GM21360 (cell line): ENCODE measurements at regions not wholly inside any gene's neighbourhood (a gene's known extent, or its start where the extent isn't known, plus 50 kb on each side); places are given as distances from the start of the nearest gene placed in this dataset.

Source experiments
- ATAC-seq: cut with Tn5 transposase; IDR thresholded peaks from one replicate; pipeline ENCODE4 v1.9.1; 2021; ENCODE audit warnings: mild to moderate bottlenecking, moderate library complexity; ENCODE audit not compliant: unreplicated experiment

GRCh38 chr4:35237924-35238323, 1006.4 kb downstream of the ARAP2 start:
- ATAC-seq = no peak

DNA sequence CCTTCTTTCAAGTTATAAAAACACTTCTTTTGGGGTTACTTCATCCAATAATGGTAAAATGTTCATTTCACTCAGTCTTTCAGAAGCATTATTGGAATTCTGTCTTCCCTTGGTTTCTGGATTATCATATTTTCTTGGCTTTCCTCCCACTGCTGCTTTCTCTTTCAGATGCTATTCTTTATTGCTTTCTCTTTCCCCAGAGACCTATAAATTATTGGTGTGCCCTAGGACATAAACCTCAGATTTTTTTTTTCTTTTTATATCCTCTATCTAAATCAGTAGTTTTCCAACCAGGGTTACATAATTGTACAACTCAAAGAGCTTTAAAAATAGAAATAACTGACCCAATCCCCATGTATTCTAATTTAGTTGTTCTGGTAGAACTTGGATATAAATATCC, 1005.5 kb downstream of the ARAP2 start:
- ATAC-seq = no peak

DNA sequence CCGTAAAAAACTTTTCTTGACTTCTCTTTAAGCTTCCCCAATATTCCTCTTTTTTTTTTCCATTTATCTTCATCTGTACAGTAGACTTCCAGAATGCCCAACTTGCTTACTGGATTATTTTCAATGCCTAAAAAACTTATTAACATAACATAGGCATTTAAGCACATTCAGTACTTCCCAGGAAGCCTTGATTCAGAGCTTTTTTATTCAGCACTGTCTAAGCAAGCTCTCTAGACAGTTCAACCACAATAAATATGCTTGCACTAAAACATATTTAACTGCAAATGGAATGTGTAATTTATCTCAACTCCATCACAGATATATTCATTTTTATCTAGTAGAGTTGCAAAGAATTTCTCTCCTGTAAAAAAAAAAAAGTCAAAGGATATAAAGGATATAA, 997.8 kb downstream of the ARAP2 start:
- ATAC-seq = no peak

DNA sequence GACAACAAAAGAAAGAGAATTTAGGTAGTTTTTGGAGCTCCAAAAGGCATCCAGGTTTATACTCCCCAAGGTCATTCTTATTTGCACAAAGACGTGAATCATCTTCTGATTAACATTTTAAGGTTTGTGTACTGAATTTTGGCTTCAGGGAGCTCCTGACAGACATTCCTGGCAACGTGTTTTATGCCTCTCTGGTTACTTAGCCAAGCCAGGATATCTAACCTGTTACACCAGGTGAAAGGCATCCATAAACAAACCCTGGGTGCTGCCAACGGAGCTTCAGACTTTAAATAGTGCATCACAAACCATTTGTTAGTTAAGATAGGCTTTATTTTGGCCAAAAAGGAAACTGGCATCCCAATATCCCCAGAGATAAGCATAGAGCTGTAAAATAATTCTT, 997.3 kb downstream of the ARAP2 start:
- ATAC-seq = no peak

GRCh38 chr4:35250331-35250730, 994.0 kb downstream of the ARAP2 start:
- ATAC-seq = no peak

DNA sequence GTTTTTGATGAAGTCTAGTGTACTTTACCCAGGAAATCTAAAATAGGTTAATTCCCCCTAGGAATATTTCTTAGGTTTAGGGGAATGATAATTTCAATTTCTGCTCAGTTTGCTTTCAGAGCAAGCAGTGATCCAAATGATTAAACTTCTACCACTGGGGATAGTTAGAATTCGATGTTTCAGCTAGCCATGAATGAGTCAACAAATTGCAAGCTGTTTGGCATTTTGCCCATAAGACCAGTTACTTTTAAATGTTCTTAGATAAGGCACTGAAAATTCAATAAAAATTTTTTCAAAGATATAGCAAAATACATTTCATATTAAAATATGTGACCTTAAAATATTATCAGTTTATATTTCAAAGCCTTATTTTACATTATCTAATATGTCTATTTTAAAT, 993.6 kb downstream of the ARAP2 start:
- ATAC-seq = no peak

DNA sequence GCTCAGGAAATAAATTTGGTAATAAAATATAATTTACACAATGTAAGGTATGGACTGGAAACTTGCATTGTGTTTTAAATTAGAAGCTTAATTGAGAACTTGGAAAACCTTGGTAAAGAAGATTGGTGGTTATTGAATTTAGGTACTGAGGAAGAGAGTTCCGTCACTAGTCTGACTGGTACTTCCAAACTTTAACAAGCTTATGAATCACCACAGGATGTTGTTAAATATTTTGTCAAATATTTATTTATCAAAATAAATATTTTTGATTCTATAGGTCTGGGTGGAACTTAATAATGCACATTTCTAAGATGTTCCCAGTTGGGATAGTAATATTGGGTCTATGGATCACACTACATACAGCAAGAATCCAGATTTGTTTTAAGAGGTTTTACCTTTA, 992.2 kb downstream of the ARAP2 start:
- ATAC-seq = no peak

DNA sequence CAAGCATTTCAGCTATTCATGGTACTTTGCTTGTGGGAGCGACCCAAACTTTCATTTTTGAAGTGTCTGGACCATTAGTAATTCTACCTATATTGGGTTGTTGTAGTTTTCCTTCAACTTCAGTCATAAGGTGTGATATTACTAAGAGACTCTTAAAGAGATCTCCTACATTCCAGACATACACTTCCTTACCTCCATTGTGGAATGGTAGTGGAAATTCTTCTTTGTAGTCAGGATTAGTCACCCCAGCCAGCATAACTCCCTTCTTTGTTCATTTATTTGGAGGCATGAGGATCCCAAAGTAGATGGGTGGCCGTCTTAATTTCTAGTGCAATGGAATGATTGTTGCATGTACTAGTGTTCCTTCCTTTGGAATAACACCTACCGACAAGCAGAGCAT, 991.4 kb downstream of the ARAP2 start:
- no peak for ATAC-seq

- no peak for ATAC-seq
Observed at GRCh38 chr4:35253331-35253730, 991.0 kb downstream of the ARAP2 start.

- no peak for ATAC-seq
Observed at GRCh38 chr4:35286434-35286833, 957.9 kb downstream of the ARAP2 start.

GRCh38 chr4:35300996-35301774, 943.1 kb downstream of the ARAP2 start:
- ATAC-seq = no peak

- ATAC-seq = no peak
Observed at GRCh38 chr4:35315419-35315818, 928.9 kb downstream of the ARAP2 start.

DNA sequence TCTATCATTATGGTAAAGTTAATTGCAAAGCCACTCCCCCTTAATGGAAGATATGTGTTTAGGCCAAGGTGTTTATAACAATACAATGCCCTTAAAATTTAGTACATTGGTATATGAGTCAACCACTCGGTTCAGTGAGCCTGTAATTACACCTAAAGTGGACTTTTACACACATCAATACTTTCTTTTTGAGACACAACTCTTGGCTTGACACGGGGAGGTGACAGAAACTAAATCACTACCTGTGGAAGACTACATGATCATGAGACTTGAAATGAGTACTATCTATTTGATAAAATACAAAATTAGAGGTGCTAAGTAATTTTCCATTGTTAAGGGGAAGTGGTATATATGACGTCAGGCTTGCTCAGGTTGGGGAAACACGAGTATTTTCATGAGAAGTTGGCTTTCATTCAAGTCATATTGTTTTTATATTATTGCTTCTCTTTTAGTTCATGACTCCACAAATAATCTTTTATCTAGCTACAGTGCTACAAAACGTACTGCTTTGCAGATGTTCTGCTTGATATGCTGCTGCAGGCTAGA, 918.3 kb downstream of the ARAP2 start:
- no peak for ATAC-seq

- ATAC-seq = no peak
Observed at GRCh38 chr4:35342833-35343232, 901.5 kb downstream of the ARAP2 start.

GRCh38 chr4:35347276-35347675, 897.0 kb downstream of the ARAP2 start:
- no peak for ATAC-seq

DNA sequence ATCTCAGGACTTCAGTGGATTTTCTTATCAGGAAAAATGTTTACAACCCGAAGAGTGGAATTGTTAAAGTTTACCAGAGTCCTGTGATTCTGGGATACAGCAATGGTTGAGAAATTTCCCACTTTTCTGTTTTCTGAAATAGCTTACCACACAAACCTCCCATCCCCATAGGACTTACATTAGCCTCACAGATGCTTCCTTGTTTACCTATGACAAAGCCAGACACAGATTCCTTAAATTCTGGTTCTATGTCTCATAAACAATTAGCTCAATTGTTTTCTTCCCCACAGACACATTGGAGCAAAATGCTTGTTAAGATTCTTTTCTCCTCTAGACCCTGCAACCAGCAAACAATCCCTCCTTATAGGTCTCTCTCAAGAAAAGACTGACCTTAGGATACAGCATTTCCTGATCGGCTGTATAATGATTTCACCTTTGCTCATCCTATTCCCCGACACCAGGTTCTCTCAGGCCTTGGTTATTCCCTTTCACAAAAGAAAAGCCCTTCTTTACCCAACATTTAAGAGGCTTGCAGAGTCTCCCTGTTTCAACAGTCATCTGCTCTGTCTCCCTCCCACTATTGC, 886.2 kb downstream of the ARAP2 start:
- ATAC-seq = no peak

DNA sequence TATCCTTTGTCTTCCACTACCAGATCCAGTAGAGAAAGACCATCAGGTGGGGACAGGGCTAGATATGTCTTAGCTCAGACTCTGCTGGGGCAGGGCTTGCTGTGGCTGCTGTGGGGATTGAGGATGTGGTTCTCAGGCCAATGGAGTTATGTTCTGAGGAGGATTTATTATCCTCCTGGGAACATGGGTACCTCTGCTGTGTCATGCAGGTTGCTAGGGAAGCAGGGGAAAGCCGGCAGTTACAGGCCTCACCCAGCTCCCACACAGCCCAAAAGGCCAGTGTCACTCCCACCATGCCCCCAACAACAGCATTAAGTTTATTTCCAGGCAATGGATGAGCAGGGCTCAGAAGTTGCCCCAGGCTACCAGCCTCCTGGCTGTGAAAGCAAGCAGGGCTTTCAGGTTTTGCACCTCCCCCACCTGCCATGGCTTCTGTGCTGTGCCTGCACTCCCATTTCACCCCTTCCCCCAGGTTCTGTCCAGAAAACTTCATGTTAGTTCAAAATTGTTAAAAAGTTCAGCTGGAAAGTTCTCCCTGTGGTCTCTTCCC, 879.9 kb downstream of the ARAP2 start:
- no peak for ATAC-seq

DNA sequence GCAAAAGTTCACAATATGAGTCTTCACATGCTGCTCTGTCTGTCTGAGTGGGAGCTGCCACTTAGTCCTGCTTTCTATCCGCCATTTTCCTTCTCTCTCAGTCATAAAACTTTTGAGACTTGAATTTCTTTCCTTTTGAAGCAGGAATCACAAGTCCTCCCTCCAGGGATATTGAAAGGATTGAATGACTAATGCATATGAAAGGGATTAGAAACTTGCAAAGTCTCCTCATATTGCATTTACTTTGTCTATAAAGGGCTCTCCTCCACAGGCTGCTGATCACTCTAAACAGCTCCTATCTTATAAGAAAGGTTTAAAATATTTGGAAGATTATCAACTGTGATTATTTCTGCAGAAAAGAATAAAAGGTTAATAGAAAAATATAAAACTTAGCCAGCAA, 879.1 kb downstream of the ARAP2 start:
- no peak for ATAC-seq

DNA sequence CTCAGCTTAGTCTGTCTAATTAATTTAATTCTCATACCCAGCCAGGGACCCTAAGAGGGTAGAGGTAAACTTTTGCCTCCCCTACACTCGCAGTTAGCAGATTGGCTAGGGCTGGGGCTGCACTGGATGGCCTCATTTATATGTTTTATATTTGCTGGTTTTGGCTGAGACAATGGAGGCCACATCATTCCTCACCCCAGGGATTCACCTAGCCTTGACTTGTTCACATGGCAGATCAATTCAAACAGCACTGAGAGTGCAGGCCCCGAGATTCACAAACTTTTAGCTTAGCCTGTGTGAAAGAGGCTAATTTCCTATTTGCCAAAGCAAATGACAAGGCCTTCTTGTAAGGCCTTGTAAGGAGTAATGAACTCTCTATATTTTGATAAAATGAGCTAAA, 844.4 kb downstream of the ARAP2 start:
- no peak for ATAC-seq

- ATAC-seq = no peak
Observed at GRCh38 chr4:35423104-35423503, 821.2 kb downstream of the ARAP2 start.

DNA sequence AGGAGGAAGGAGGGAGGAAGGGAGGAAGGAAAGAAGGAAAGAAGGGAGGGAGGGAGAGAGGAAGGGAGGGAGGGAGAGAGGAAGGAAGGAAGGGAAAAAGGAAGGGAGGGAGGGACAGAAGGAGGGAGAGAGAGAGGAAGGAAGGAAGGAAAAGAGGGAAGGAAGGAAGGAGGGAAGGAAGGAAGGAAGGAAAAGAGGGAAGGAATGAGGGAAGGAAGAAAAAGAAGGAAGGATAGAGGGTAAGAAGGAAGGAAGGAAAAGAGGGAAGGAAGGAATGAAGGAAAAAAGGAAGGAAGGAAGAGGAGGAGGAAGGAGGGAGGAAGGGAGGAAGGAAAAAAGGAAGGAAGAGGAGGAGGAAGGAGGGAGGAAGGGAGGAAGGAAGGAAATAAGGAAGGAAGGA, 796.8 kb downstream of the ARAP2 start:
- no peak for ATAC-seq

DNA sequence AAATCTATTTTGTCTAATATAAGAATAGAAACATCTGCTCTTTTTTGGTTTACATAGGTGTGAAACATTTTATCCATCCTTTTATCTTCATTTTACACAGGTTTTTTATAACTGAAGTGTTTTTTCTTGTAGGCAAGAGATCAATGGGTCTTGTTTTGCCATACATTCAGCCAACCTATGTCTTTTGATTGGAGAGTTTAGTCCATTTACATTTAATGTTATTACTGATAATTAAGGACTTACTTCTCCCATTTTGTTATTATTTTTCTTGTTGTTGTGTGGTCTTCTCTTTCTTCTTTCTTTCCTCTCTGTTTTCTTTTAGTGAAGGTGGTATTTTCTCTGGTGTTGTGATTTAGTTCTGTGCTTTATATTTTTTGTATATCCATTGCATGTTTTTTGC, 785.3 kb downstream of the ARAP2 start:
- ATAC-seq = no peak
